ENCODE measurements at regions not wholly inside any gene's neighbourhood (a gene's known extent, or its start where the extent isn't known, plus 50 kb on each side); places are given as distances from the start of the nearest gene placed in this dataset.

DNA sequence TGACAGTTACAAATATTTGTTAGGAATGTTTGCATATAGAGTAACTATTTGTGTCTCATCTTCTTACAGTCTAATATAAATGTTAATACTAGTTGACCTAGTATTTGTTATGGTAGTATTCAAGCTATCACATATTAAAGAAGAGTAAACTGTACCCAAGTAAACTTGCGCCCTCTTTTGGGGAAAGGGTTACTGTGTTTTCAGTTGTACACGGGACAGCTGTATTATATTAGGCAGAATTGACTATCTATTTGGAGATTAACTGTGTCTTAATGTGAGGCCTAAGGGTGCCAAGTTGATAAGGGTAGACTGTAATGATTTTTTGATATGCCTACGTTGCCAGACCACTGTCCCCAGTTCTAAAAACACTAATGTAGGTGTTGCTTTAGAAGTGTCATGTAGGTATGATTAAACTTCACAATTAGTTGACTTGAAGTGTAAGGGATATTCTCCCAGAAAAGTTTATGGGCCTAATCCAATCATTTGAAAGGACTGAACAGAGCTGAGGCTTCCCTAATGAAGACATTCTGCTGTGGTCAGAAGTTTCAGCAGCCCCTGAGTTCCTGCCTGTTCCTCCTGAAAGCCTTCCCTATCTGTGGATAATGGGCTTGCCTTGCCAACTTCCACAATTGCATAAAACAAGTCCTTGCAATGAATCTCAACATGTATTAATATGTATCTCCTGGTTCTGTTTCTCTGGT lies 172.8 kb upstream of the CXCL13 start:
- Mint-ChIP-seq H3K27ac (ENCODE audit: unreplicated experiment) (no peak overlapping the region), H3K4me3 (no peak overlapping the region), H3K4me1 (no peaks in the 10 kb centered on the region), H3K36me3 (ENCODE audit: low read depth) (no peaks in the 10 kb centered on the region), H3K9me3 (no peaks in the 10 kb centered on the region), H3K27me3 (ENCODE audit: low read depth) (no peaks in the 10 kb centered on the region)
- TF ChIP-seq, protein P1, sequence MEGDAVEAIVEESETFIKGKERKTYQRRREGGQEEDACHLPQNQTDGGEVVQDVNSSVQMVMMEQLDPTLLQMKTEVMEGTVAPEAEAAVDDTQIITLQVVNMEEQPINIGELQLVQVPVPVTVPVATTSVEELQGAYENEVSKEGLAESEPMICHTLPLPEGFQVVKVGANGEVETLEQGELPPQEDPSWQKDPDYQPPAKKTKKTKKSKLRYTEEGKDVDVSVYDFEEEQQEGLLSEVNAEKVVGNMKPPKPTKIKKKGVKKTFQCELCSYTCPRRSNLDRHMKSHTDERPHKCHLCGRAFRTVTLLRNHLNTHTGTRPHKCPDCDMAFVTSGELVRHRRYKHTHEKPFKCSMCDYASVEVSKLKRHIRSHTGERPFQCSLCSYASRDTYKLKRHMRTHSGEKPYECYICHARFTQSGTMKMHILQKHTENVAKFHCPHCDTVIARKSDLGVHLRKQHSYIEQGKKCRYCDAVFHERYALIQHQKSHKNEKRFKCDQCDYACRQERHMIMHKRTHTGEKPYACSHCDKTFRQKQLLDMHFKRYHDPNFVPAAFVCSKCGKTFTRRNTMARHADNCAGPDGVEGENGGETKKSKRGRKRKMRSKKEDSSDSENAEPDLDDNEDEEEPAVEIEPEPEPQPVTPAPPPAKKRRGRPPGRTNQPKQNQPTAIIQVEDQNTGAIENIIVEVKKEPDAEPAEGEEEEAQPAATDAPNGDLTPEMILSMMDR (conservative IDR thresholded peaks at IDR 0.05), result peak; percentile 18
- no peak for DNase-seq (ENCODE audit: low read depth, low spot score)

DNA sequence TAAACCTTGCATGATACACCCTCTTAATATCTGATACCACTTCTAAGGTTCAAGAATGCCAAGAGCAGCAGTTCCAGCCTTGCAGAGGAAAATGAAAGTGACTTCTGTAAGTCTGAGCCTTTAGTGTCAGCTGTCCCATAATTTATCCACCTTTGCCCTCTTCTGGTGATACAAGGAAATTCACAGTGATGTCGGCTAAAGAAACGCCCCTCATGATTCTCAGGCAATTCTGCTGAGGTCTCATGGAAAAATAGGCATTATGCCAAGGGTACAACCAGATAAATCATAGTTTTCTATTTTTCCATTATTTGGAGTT lies 172.2 kb upstream of the CXCL13 start:
- no peak overlapping the region for H3K4me3 Mint-ChIP-seq
- no peak for DNase-seq (ENCODE audit: low read depth, low spot score)
- TF ChIP-seq, protein P1 (conservative IDR thresholded peaks at IDR 0.05), result peak; percentile 69
- H3K27ac Mint-ChIP-seq (ENCODE audit: unreplicated experiment), result no peak overlapping the region
- H3K36me3 Mint-ChIP-seq (ENCODE audit: low read depth), result no peaks in the 10 kb centered on the region
- H3K4me1 Mint-ChIP-seq, result no peaks in the 10 kb centered on the region
- H3K9me3 Mint-ChIP-seq, result no peaks in the 10 kb centered on the region
- H3K27me3 Mint-ChIP-seq (ENCODE audit: low read depth), result no peaks in the 10 kb centered on the region

DNA sequence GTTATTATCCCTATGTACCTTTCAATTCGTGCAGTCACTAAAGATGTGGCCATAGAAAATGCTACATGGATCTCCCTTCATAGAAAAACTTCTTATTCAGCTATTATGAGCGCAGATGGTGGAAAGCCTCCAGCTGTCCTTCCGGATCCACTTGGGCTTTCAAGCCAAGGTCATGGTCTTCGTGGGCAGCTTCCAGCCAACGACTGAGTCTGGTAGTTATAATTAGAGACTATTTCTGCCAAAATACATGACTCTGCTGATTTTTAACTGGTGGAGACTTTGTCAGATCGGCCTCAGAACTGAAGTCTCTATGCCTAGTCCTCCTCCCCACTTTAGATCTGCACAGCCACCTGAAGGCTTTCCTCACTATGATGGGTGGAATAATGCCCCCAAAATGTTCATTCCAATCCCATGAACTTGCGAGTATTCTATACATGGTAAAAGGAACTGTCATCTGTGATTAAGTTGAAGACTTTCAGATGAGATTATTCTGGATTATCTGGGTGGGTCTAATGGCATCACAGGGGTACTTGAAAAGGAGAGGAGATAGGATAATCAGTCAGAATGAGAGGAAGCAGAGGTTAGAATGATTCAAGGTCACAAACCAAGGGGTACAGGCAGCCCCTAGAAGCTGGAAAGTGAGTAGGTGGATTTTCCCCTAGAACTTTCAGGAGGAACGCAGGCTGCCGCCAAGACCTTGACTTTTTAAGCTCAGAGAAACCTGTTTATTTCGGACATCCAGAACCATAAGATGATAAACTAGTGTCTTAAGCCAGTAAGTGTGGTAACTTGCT lies 171.1 kb upstream of the CXCL13 start:
- H3K9me3 Mint-ChIP-seq, result no peaks in the 10 kb centered on the region
- H3K4me1 Mint-ChIP-seq, result no peaks in the 10 kb centered on the region
- no peaks in the 10 kb centered on the region for H3K27me3 Mint-ChIP-seq (ENCODE audit: low read depth)
- no peak overlapping the region for H3K4me3 Mint-ChIP-seq
- TF ChIP-seq, protein P1 (conservative IDR thresholded peaks at IDR 0.05), result no peak
- no peaks in the 10 kb centered on the region for H3K36me3 Mint-ChIP-seq (ENCODE audit: low read depth)
- no peak overlapping the region for H3K27ac Mint-ChIP-seq (ENCODE audit: unreplicated experiment)
- DNase-seq (ENCODE audit: low read depth, low spot score), result no peak

DNA sequence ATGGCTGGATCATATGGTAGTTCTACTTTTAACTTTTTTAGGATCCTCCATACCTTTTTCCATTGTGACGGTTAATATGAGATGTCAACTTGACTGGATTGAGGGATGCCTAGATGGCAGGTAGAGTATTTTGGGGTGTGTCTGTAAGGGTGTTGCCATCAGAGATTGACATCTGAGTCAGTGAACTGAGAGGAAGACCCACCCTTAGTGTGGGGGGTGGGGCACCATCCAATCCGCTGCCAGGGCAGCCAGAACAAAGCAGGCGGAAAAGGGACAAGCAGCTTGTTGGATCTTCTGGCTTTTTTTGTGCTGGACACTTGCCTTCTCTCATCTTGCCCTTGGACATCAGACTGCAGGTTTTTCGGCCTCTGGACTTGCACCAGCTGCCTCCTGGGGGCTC lies 168.5 kb upstream of the CXCL13 start:
- H3K4me3 Mint-ChIP-seq, result no peak overlapping the region
- no peaks in the 10 kb centered on the region for H3K36me3 Mint-ChIP-seq (ENCODE audit: low read depth)
- DNase-seq (ENCODE audit: low read depth, low spot score), result no peak
- H3K9me3 Mint-ChIP-seq, result no peaks in the 10 kb centered on the region
- TF ChIP-seq, protein P1 (conservative IDR thresholded peaks at IDR 0.05), result no peak
- no peak overlapping the region for H3K27ac Mint-ChIP-seq (ENCODE audit: unreplicated experiment)
- no peaks in the 10 kb centered on the region for H3K4me1 Mint-ChIP-seq
- peaks cover 2% of the 10 kb centered on the region for H3K27me3 Mint-ChIP-seq (ENCODE audit: low read depth)

DNA sequence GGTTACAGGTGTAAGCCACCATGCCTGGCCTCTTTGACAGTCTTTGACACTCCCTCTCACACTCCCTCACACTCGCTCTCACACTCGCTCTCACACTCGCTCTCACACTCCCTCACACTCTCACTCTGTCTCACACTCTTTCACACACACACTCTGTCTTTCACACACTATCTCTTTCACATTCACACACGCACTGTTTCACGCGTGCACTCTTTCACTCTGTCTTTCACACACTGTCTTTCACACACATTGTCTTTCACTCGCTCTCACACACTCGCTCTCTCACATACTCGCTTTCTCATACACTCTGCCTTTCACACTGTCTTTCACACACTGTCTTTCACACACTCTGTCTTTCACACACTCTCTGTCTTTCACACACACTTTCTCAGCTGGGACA lies 167.1 kb upstream of the CXCL13 start:
- H3K9me3 Mint-ChIP-seq, result peaks cover 2% of the 10 kb centered on the region
- DNase-seq (ENCODE audit: low read depth, low spot score), result no peak
- no peaks in the 10 kb centered on the region for H3K4me1 Mint-ChIP-seq
- TF ChIP-seq, protein P1 (conservative IDR thresholded peaks at IDR 0.05), result no peak
- peaks cover 3% of the 10 kb centered on the region for H3K27me3 Mint-ChIP-seq (ENCODE audit: low read depth)
- H3K4me3 Mint-ChIP-seq, result no peak overlapping the region
- H3K27ac Mint-ChIP-seq (ENCODE audit: unreplicated experiment), result no peak overlapping the region
- H3K36me3 Mint-ChIP-seq (ENCODE audit: low read depth), result no peaks in the 10 kb centered on the region
